IPS-18a (cell line): ENCODE measurements at regions not wholly inside any gene's neighbourhood (a gene's known extent, or its start where the extent isn't known, plus 50 kb on each side); places are given as distances from the start of the nearest gene placed in this dataset.

Experiments
- H3K27ac ChIP-seq: one replicate; pipeline ENCODE4 v1.5.1; 2013; ENCODE audit warnings: low read length
- H3K27me3 ChIP-seq: one replicate; pipeline ENCODE4 v1.6.1; 2013; ENCODE audit warnings: mild to moderate bottlenecking, low read length; ENCODE audit not compliant: control insufficient read depth, insufficient read depth
- H3K36me3 ChIP-seq: one replicate; pipeline ENCODE4 v1.6.1; 2013; ENCODE audit warnings: low read depth, low read length; ENCODE audit not compliant: control insufficient read depth
- H3K4me1 ChIP-seq: one replicate; pipeline ENCODE4 v1.6.1; 2013; ENCODE audit warnings: low read depth, low read length; ENCODE audit not compliant: control insufficient read depth
- H3K4me3 ChIP-seq: one replicate; pipeline ENCODE4 v1.5.1; 2013; ENCODE audit warnings: low read length
- H3K9ac ChIP-seq: one replicate; pipeline ENCODE4 v1.6.1; 2013; ENCODE audit warnings: mild to moderate bottlenecking, low read length, moderate library complexity
- H3K9me3 ChIP-seq: one replicate; pipeline ENCODE4 v1.6.1; 2013; ENCODE audit warnings: low read depth, low read length; ENCODE audit not compliant: control insufficient read depth

DNA sequence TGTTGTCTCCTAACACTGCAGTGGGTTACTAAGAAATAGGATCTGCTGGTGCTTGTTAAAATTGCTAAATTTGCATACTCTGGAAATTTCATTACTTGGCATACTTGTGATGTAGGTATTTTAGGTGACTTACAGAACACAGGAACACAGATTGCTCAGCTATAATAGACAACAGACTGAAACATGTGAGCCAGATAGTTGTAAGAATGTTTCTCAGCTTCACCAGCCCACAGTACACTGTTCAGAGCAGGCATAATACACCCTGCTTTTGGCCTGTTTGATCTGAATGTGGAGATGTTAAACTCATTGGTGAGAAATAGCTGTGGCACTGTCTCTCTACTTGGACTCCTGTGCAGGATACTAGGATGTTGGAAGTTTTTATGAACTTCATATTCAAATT lies 275.7 kb downstream of the CSNK1G3 start:
- H3K27me3 ChIP-seq: no peaks in the 10 kb centered on the region
- peaks cover 12% of the 10 kb centered on the region for H3K4me1 ChIP-seq
- no peak overlapping the region for H3K27ac ChIP-seq
- H3K4me3 ChIP-seq: no peak overlapping the region
- no peak overlapping the region for H3K9ac ChIP-seq
- no peaks in the 10 kb centered on the region for H3K9me3 ChIP-seq
- no peaks in the 10 kb centered on the region for H3K36me3 ChIP-seq

DNA sequence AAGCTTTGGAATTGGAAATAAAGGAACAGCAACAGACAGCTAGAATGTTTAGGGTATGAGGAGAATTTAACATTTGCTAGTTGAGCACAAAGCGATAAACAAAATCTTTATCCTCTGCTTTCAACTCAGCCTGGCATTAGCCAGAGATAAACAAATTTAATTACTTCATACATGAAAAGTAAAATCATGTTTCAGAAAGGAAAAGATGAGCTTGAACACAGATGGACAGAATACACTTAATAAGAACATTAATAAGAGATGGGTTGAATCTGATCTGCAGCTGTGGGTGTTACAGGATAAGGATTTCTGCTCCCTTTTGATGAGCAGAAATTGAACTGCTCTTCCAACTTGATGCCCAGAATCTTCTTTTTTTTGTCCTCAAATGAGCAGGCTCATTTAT lies 275.2 kb downstream of the CSNK1G3 start:
- H3K9me3 ChIP-seq: no peaks in the 10 kb centered on the region

DNA sequence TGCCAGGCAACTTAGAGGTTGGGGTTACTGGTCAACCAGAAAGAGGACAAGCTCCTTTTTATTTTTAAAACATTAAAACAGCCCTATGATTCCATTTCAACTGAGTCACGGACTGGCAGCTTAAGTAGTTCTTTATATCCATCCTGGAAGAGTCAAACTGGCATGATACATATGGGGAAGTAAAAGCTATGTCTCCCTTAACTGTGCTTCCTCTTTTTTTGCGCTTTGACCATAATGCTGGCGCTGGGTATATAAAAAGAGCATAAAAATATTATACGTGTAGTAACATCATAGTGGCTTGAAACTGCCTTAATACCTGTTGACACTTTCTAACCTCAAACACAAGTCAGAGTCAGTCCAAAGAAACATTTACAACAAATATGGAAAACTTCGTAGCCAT lies 274.4 kb downstream of the CSNK1G3 start:
- no peak overlapping the region for H3K27ac ChIP-seq

More for the DNA sequence above, 275.2 kb downstream of the CSNK1G3 start:
- Histone ChIP-seq H3K27me3 (no peaks in the 10 kb centered on the region), H3K4me3 (no peak overlapping the region), H3K36me3 (no peaks in the 10 kb centered on the region), H3K4me1 (peaks cover 12% of the 10 kb centered on the region), H3K27ac (no peak overlapping the region), H3K9ac (no peak overlapping the region)

DNA sequence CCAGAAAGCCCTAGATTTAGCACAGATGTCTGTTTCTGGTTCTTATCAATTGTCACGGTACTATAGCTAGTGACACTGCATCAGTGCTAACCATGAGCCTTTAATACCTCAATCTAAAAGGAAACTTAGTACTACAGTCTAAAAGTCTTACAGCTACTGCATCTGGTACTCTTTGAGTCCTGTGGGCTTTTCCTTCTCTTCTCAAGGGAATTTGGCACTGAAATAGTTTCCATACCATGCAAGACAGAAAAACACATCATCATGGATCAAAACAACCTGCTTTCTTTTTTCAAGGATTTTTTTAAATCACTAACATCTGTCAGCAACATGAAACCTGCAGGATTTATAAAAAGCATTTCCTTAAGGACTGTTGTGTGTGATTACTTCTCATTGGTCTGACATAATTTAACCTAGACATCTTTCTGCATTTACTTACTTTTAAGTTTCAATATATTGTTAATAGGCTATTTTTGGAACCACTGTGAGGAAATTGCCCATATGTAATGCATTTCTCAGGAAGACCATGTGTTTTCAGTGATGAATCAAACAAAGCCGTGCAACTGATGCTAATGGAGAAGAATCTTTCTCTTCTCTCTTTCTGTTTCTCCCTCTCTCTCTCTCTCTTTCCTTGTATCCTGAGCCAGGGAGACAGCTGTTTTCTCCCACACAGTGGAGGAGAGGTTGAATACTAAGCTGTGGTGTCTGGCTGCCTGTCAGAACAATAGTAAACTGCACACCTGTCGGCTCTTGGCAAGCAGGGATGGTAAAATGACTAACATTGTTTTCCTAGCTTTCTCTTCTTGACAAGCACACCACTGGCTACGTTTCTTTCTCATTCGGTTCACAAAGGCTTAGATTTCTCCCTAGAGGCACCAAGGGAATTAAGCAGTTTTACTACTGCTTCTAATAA lies 273.4 kb downstream of the CSNK1G3 start:
- Histone ChIP-seq H3K27me3 (no peaks in the 10 kb centered on the region), H3K4me3 (no peak overlapping the region), H3K36me3 (no peaks in the 10 kb centered on the region), H3K4me1 (peaks cover 12% of the 10 kb centered on the region), H3K9me3 (no peaks in the 10 kb centered on the region), H3K9ac (no peak overlapping the region), H3K27ac (no peak overlapping the region)

More for the DNA sequence above, 274.4 kb downstream of the CSNK1G3 start:
- Histone ChIP-seq H3K36me3 (no peaks in the 10 kb centered on the region), H3K9ac (no peak overlapping the region), H3K27me3 (no peaks in the 10 kb centered on the region), H3K4me1 (peaks cover 12% of the 10 kb centered on the region), H3K9me3 (no peaks in the 10 kb centered on the region), H3K4me3 (no peak overlapping the region)

DNA sequence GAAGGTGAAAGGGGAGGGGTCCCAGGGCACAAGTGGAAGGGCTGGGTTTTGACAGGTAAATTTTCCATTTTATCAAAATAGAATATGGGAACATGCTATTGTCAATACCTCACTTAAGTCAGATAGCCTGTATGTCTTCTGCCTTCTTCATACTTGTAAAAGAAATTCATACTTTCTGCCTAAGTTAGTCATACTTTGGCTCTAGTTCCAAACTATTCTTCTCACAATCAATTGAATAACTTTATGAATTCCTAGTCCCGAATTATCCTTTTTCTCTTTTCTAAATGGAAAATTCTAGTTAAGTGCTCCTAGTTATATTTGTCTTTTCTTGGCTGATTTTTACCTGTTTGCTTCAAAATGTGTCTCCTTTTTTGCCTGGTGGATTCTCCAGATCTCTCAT lies 271.4 kb downstream of the CSNK1G3 start:
- Histone ChIP-seq H3K36me3 (no peaks in the 10 kb centered on the region), H3K27ac (no peak overlapping the region), H3K4me1 (peaks cover 12% of the 10 kb centered on the region), H3K9me3 (no peaks in the 10 kb centered on the region), H3K4me3 (no peak overlapping the region), H3K9ac (no peak overlapping the region), H3K27me3 (no peaks in the 10 kb centered on the region)

DNA sequence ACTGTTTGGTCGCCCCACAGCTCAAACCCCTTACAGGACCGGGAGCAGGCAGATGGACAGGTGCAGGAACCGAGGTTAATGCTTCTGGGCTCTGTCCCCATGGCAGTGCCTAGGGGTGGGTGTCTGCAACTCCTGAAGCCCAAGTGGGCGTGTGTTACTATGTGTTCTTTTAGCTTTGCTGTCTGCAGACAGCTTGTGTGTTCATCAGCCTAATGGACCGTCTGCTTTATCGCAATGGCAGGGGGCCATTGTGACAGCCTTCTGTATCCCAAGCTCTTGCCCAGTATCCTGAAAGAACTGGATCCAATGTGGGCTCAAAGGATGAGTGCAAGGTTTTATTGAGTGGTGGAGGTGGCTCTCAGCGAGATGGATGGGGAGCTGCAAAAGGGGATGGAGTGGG lies 266.7 kb downstream of the CSNK1G3 start:
- no peak overlapping the region for H3K27ac ChIP-seq
- H3K27me3 ChIP-seq: no peaks in the 10 kb centered on the region
- no peaks in the 10 kb centered on the region for H3K36me3 ChIP-seq
- H3K4me1 ChIP-seq: no peaks in the 10 kb centered on the region
- no peak overlapping the region for H3K9ac ChIP-seq
- H3K9me3 ChIP-seq: no peaks in the 10 kb centered on the region
- no peak overlapping the region for H3K4me3 ChIP-seq

DNA sequence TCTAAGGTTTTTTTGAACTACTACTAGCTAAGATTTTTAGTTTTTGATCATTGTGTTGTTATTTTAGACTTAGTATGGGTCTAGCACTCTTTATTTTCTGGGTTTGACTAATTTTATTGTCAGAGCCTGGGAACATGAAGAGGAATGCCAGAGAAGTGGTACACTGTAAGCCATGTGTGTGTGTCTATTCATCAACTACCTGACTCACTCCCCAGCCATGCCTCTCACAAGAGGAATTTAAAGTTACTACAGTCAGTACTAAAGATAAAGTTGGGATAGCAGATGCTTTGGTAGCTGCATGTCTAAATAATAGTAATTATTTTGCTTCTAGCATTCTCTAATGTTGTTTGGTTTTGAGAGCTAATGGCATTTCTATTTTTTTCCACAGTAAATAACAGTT lies 264.8 kb downstream of the CSNK1G3 start:
- H3K36me3 ChIP-seq: no peaks in the 10 kb centered on the region
- H3K9me3 ChIP-seq: no peaks in the 10 kb centered on the region
- H3K9ac ChIP-seq: no peak overlapping the region
- no peaks in the 10 kb centered on the region for H3K27me3 ChIP-seq
- H3K4me3 ChIP-seq: no peak overlapping the region
- no peaks in the 10 kb centered on the region for H3K4me1 ChIP-seq
- no peak overlapping the region for H3K27ac ChIP-seq

DNA sequence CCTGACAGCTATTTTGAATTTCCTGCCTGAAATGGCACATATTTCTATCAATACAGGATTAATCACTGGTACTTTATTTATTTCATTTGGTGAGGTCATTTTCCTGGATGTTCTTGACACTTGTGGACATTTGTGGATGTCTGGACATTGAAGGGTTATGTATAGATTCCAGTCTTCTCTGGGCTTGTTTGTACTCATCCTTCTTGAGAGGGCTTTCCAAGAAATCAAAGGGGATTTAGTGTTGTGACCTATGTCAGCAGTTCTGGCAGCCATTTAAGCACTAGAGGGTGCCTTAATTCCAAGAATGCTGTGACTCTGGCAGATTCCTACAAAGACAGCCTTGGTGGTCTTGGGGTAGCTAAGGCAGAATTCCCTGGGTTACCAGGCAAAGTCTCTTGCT lies 259.7 kb downstream of the CSNK1G3 start:
- no peaks in the 10 kb centered on the region for H3K36me3 ChIP-seq
- no peak overlapping the region for H3K27ac ChIP-seq
- no peak overlapping the region for H3K4me3 ChIP-seq
- H3K9ac ChIP-seq: no peak overlapping the region
- H3K9me3 ChIP-seq: no peaks in the 10 kb centered on the region
- H3K4me1 ChIP-seq: no peaks in the 10 kb centered on the region
- H3K27me3 ChIP-seq: no peaks in the 10 kb centered on the region

DNA sequence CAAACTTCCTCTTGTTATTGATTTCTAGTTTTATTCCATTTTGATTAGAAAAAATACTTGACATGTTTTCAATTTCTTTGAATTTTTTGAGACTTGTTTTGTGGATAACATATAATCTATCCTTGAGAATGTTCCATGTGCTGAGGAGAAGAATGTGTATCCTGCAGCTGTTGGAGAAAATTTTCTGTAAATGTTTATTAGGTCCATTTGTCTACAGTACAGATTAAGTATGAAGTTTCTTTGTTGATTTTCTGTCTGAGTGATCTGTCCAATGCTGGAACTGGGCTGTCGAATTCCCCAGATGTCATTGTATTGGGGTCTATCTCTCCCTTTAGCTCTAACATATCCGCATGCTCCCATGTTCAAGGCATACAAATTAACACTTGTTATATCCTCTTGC lies 251.2 kb downstream of the CSNK1G3 start:
- Histone ChIP-seq H3K9ac (no peak overlapping the region), H3K27me3 (no peaks in the 10 kb centered on the region), H3K36me3 (no peaks in the 10 kb centered on the region), H3K4me1 (no peaks in the 10 kb centered on the region), H3K4me3 (no peak overlapping the region), H3K9me3 (no peaks in the 10 kb centered on the region), H3K27ac (no peak overlapping the region)

DNA sequence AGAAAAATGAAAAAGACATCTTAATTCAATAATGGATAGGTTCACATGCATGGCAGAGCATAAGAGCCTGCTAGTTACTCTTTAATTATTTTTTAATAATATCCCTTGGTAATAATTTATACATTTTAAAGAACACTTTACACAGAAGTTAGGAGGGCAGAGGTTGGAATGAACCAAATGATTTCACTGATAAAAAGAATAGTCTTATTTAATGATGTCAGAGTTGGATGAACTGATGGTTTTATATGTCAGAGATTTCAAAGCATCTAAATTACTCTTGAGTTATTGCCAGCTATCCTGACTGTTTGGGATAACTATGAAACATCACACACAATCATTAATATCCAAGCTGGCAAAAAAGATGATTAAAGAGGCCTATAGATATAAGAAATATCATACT lies 244.8 kb downstream of the CSNK1G3 start:
- Histone ChIP-seq H3K4me1 (peaks cover 22% of the 10 kb centered on the region), H3K36me3 (no peaks in the 10 kb centered on the region), H3K27me3 (no peaks in the 10 kb centered on the region), H3K4me3 (no peak overlapping the region), H3K9ac (no peak overlapping the region), H3K9me3 (no peaks in the 10 kb centered on the region), H3K27ac (no peak overlapping the region)

DNA sequence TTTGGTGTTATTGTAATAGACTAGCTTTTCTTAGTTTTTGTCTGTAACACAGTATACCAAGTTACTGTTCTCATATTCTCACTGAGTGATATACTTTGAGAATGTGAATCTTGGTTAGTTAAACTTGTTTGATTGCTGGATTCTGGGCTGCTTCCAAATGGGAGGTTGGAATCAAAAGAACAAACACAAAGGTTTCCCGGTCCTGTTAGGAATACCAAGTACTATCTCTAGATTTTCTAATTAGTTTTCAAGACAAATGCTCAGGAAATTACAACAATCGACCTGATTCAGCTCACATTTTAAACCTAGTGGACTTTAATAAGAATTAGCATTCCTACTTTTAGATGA lies 244.3 kb downstream of the CSNK1G3 start:
- no peak overlapping the region for H3K9ac ChIP-seq
- H3K9me3 ChIP-seq: no peaks in the 10 kb centered on the region
- H3K27ac ChIP-seq: no peak overlapping the region
- no peaks in the 10 kb centered on the region for H3K36me3 ChIP-seq
- H3K27me3 ChIP-seq: no peaks in the 10 kb centered on the region
- no peak overlapping the region for H3K4me3 ChIP-seq
- H3K4me1 ChIP-seq: peaks cover 22% of the 10 kb centered on the region

DNA sequence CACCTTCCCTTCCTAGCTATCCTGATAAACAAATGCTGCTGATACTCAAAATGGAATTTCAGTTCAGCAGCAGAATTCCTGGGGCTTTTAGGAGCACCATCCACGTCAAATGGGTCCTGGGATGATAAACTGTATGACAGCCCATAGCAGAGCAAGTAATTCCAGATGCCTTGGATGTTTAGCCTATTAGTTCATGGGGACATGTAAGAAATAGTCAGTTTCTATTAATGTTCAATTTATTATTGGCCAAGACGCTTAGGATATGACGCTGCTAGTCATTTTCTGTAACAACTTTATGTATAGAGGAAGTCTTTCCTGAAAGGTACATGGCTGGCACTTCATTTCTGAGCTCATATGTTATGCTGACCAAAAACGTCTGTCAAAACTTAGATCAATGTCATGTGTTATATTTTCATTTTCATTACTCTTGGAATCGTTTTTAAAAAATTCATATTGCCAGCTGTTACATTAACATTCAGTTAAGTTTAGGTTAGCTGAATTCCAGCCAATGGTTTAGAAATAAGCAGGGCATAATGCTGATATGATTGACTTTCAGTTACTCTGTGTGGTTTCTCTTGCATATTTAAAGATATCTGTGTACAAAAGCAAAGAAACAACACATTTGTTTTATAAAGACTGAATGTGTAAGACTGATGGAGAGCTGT lies 243.8 kb downstream of the CSNK1G3 start:
- Histone ChIP-seq H3K9ac (no peak overlapping the region), H3K27ac (no peak overlapping the region), H3K4me3 (no peak overlapping the region), H3K27me3 (no peaks in the 10 kb centered on the region), H3K36me3 (no peaks in the 10 kb centered on the region), H3K9me3 (no peaks in the 10 kb centered on the region), H3K4me1 (peaks cover 22% of the 10 kb centered on the region)
